Esophagus muscularis mucosa (tissue), 3 donors: ENCODE measurements at regions not wholly inside any gene's neighbourhood (a gene's known extent, or its start where the extent isn't known, plus 50 kb on each side); places are given as distances from the start of the nearest gene placed in this dataset.

Experiments
- CTCF ChIP-seq, 3 experiments: fragments of 200-600 bp in 2 of 3; fragments of 450-650 bp in 1 of 3; sonication (generic) in 2 of 3; IDR thresholded peaks; one replicate each; pipeline ENCODE4 v1.5.1; 2017 to 2019; ENCODE audit warnings: antibody characterized with exemption in 3 of 3, mild to moderate bottlenecking in 2 of 3, moderate library complexity in 1 of 3
- POLR2AphosphoS5 ChIP-seq, 2 donors: sonication (generic); formaldehyde crosslinking; IDR thresholded peaks; one replicate each; pipeline ENCODE4 v1.6.1; 2017; ENCODE audit warnings: antibody characterized with exemption in 2 of 2

- no peak for TF ChIP-seq CTCF (IDR thresholded peaks at IDR 0.05)
- TF ChIP-seq POLR2AphosphoS5 (IDR thresholded peaks at IDR 0.05) = no peak
Measured at GRCh38 chr5:74394528-74394915, 246.0 kb downstream of the ENC1 start.
